Ishikawa (cell line): ENCODE measurements at regions not wholly inside any gene's neighbourhood (a gene's known extent, or its start where the extent isn't known, plus 50 kb on each side); places are given as distances from the start of the nearest gene placed in this dataset.

Experiments used
- CREB1 ChIP-seq: IDR thresholded peaks from 2 replicates; pipeline ENCODE4 v1.6.1; 2012; ENCODE audit warnings: low read depth
- EGR1 ChIP-seq: IDR thresholded peaks from 2 replicates; pipeline ENCODE4 v1.6.1; 2012
- EP300 ChIP-seq: IDR thresholded peaks from 2 replicates; pipeline ENCODE4 v1.6.1; 2012; ENCODE audit warnings: borderline replicate concordance
- RAD21 ChIP-seq: IDR thresholded peaks from 2 replicates; pipeline ENCODE4 v1.6.1; 2012; ENCODE audit warnings: low read depth
- YY1 ChIP-seq: IDR thresholded peaks from 2 replicates; pipeline ENCODE4 v1.6.1; 2012; ENCODE audit warnings: low read depth
- ZBTB7A ChIP-seq: IDR thresholded peaks from 2 replicates; pipeline ENCODE4 v1.6.1; 2012; ENCODE audit warnings: low read depth
- TF ChIP-seq, protein P1 (sequence below): IDR thresholded peaks from 2 replicates; pipeline ENCODE4 v1.6.1; 2012

DNA sequence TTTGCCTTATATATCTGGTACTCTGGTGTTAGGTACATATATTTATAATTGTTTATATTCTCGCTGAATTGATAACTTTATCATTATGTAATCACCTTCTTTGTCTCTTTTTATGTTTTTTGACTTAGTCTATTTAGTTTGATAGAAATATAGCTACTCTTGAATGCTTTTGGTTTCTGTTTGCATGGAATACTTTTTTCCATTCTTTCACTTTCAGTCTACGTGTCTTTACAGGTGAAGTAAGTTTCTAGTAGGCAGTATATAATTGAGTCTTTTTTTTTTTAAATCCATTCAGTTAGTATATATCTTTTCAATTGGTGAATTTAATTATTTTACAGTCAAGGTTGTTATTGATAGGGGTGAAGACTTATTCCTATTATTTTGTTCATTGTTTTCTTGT lies 131.7 kb downstream of the PSAT1 start:
- TF ChIP-seq YY1 (no peak), CREB1 (no peak), ZBTB7A (no peak), EGR1 (no peak), RAD21 (no peak), EP300 (no peak)
- TF ChIP-seq, protein P1, sequence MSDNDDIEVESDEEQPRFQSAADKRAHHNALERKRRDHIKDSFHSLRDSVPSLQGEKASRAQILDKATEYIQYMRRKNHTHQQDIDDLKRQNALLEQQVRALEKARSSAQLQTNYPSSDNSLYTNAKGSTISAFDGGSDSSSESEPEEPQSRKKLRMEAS: no peak
